ENCODE measurements at regions not wholly inside any gene's neighbourhood (a gene's known extent, or its start where the extent isn't known, plus 50 kb on each side); places are given as distances from the start of the nearest gene placed in this dataset.

- no peak for DNase-seq (ENCODE audit: low read depth)
These were observed 207.0 kb upstream of the SALL3 start for GRCh38 chr18:78772360-78773302.

- DNase-seq (ENCODE audit: low read depth) = no peak
These were observed 206.3 kb upstream of the SALL3 start for GRCh38 chr18:78773303-78773755.

- no peak for DNase-seq (ENCODE audit: low read depth)
These were observed 205.8 kb upstream of the SALL3 start for GRCh38 chr18:78773819-78774218.

GRCh38 chr18:78774741-78775141 is 204.9 kb upstream of the SALL3 start:
- DNase-seq (ENCODE audit: low read depth) = no peak

GRCh38 chr18:78776151-78776550 is 203.5 kb upstream of the SALL3 start:
- no peak for DNase-seq (ENCODE audit: low read depth)

- no peak for DNase-seq (ENCODE audit: low read depth)
These were observed 202.8 kb upstream of the SALL3 start for GRCh38 chr18:78776706-78777285.

- DNase-seq (ENCODE audit: low read depth) = no peak
These were observed 201.6 kb upstream of the SALL3 start for GRCh38 chr18:78777992-78778391.

GRCh38 chr18:78778651-78779050 is 201.0 kb upstream of the SALL3 start:
- DNase-seq (ENCODE audit: low read depth) = no peak

- DNase-seq (ENCODE audit: low read depth) = no peak
These were observed 199.5 kb upstream of the SALL3 start for GRCh38 chr18:78779996-78780718.

GRCh38 chr18:78780719-78781600 is 198.7 kb upstream of the SALL3 start:
- no peak for DNase-seq (ENCODE audit: low read depth)

GRCh38 chr18:78781601-78781960 is 198.0 kb upstream of the SALL3 start:
- DNase-seq (ENCODE audit: low read depth) = no peak

- DNase-seq (ENCODE audit: low read depth) = no peak
These were observed 196.6 kb upstream of the SALL3 start for GRCh38 chr18:78782951-78783563.

GRCh38 chr18:78783564-78783960 is 196.1 kb upstream of the SALL3 start:
- DNase-seq (ENCODE audit: low read depth) = no peak

- no peak for DNase-seq (ENCODE audit: low read depth)
These were observed 194.8 kb upstream of the SALL3 start for GRCh38 chr18:78784861-78785260.

- no peak for DNase-seq (ENCODE audit: low read depth)
These were observed 193.9 kb upstream of the SALL3 start for GRCh38 chr18:78785706-78786105.

GRCh38 chr18:78786776-78787175 is 192.8 kb upstream of the SALL3 start:
- no peak for DNase-seq (ENCODE audit: low read depth)

GRCh38 chr18:78787751-78788150 is 191.9 kb upstream of the SALL3 start:
- no peak for DNase-seq (ENCODE audit: low read depth)

GRCh38 chr18:78788161-78788560 is 191.5 kb upstream of the SALL3 start:
- DNase-seq (ENCODE audit: low read depth) = no peak

GRCh38 chr18:78789850-78790249 is 189.8 kb upstream of the SALL3 start:
- DNase-seq (ENCODE audit: low read depth) = no peak

- no peak for DNase-seq (ENCODE audit: low read depth)
These were observed 189.1 kb upstream of the SALL3 start for GRCh38 chr18:78790511-78790910.

- DNase-seq (ENCODE audit: low read depth) = no peak
These were observed 188.7 kb upstream of the SALL3 start for GRCh38 chr18:78790960-78791359.
